HUDEP-2 (cell line): ENCODE measurements at regions not wholly inside any gene's neighbourhood (a gene's known extent, or its start where the extent isn't known, plus 50 kb on each side); places are given as distances from the start of the nearest gene placed in this dataset.

Experiments used
- DNase-seq, 76 experiments: peaks; one replicate each; lab custom pipeline; 2025; ENCODE audit not compliant: unreplicated experiment in 76 of 76; lab: John Stamatoyannopoulos, UW

DNA sequence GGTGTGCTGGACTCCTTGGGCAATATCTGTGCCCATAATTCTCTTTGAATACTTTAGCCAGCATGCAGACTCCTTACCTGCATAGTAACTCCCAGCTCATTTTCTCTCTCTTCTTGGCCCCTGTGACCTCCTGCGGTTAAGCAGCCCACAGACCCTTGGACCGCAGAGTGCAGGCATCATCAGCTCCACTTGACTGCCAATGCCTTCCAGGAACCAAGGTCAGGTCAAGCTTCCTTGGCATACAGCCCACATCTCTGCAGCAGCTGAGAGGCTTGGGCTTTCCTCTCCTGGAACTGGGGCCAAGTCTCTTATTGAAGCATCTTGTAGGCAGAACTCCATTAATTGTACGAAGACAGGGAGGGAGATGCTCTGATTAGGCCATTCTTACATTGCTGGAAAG lies 130.1 kb upstream of the PIEZO2 start:
- no peak for DNase-seq

DNA sequence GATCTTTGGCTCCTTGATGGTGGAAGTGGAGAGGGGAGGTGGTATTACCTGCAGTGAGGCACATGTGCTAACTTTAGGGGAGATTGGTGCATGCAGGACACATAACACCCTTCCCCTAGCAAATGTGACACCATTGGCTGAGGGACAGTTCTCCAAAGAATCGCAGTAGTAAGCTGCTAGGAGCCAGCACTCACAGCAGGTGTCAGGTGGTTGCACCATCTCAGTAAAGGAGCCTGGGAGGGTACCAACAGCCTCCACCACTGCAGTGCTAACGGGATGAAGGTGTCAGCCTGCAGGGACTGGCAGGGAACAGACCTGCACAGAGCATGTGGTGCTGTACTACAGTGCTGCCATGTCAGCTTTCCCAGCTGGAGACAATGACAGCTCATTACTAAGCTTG lies 127.3 kb upstream of the PIEZO2 start:
- no peak for DNase-seq

DNA sequence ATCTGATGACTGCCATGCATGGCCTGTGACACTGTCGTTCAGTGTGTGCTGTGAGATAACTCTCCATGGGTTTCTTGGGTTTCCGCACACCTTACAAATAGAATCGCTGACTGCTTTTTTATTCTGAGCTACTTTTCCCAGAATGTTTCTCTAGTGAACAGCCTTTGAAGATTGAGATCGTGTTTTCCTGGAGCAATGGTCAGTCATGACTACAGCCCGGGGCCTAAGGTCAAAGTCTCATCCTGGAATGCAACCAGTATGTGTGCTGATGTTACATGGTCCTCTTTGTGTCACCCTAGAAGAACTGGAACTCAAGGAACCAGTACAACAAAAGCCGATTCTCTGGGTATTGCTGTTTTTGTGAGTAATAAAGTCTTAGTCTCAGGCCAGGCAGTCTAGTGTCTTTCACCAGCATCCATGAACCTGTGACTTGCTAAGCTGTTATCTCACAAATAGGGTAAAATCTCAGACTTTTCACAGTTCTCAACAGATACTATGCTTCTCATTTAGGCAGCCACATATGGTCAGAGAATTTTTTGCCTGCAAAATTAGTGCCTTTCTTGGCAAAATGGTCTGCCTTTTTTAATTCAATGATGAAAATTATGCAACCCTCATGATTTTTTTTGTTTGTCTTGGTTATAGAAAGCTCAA lies 124.9 kb upstream of the PIEZO2 start:
- DNase-seq = no peak

DNA sequence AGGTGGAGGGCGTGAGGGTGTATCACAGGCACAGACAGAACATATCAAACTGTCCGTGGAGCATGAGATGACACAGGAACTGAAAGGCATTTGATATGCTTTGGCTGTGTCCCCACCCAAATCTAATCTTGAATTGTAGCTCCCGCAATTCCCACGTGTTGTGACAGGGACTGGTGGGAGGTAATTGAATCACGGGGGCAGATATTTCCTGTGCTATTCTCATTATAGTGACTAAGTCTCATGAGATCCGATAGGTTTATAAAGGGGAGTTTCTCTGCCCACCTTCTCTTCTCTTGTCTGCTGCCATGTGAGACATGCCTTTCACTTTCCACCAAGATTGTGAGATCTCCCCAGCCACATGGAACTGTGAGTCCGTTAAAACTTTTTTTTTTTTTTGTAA lies 123.1 kb upstream of the PIEZO2 start:
- no peak for DNase-seq

DNA sequence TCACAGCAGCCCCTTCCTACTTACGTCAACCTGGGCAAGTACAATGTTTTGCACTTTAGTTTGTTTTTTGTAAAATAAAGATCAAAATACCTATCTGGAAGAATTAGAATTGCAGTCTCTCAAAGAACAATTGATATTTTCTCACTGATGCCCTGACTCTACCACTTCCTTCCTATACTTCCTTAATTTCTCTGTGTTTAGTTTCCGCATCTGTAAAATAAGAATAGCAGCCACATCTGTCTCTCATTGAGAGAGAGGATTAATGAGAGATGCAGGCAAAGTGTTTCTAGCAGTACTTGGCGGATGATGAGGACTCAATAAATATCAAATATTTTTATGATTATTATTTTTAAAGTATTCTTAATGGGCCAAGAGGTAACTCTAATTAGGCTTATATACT lies 122.6 kb upstream of the PIEZO2 start:
- no peak for DNase-seq

DNA sequence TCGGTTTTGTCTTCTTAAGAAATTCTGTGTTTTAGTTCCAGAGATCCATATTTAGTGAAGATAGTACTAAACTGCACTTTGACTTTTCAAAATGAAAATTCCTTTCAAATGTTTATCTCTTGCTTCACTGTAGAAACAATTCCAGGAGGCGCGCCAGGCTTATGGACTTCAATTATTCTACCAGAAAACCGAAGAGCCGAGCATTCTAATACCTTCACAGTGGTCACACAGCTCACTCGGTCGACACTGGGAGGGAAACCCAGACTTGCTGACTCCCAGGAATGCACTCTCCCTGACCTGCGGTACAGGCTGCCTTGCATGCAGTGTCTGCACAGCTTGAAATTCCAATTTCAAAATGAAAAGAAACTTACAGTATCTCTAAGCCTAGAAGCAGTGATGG lies 119.9 kb upstream of the PIEZO2 start:
- no peak for DNase-seq

DNA sequence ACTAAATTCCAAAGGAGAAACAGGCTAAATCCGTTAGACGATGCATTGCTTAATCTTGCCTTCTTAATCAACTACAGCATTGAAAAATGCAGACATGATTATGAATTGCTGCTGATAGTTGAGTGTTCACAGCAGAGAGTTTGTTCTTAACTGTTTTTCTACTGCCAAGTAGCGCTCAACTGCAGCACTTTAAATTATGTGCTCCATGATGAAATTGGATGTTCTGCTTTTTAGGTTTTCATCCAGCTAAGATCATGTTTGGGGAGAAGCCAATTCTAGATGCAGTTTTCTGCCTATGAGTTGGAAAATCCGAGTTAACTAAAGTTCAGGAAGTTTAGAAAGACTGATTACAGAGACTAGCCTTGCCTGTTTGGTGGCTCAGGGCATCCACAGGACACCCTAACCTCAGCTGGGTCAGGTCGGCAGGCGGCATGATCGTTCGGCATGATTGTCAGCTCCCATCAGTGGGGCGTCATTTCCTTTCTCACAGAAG lies 119.4 kb upstream of the PIEZO2 start:
- no peak for DNase-seq

DNA sequence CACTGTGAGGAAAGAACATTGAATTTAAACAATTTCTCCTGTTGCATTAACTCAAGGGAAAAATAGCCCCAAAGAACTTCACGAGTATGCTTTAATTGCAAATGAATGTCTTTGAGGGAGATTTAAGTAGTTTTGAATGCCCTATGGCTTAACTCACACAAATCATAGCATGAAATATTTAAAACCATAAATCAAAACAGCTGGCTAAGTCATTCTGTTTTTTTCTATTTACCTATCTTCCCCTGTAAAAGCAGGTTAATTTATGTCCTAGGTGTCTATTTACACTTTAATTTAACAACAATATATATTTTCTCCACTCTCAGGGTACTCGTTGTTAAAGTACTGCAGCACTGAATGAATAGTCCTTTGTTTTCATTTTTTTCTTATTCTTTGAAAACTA lies 118.8 kb upstream of the PIEZO2 start:
- DNase-seq = no peak

DNA sequence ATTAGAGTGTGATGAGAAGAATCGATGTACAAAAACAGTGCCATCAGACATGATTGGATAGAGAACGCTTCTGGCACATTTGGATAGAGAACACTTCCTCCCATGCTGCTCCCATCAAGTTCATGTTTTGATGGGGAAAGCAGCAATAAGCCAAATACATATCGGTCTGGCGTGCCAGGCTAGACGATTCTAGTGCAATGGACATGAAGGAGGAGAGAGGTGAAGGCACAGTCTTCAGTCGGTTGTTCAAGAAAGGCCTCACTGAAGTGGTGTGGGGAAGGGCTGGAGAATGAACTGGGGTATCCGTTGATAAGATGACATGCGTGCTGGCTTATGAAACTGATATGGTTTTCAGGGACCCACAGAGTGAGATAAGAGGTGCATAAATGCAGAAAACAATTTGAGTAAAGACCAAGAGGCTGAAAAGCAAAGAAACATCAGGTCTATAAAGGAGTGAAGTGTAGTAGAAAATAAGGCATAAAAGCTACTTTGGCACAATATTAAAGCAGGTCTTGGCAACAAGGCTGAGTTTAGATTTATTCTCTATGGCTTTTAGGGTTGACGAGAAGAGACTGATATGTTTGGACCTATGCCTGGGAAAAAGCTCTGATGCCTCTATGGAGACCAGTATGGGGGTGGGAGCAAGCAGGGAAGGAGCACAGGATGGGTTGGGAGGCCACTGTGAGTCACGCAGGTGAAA lies 117.6 kb upstream of the PIEZO2 start:
- DNase-seq = no peak

DNA sequence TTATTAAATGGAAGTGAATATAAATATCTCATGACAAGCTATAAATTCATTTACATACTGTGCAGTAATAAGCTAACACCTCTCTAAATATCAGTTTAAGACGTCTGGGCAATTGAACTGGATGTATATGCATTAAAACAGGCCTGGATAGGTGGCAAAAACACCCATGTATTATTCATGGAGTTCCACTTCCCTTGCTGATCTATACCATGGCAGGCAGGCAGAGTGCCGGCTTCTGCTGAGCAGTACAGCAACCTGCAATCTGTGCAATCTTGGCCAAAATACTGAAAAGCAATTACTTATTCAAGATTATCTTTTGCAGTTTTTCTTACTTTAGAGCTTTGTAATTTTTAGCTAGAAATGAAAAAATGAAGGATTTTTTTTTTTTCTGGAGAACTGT lies 112.1 kb upstream of the PIEZO2 start:
- no peak for DNase-seq

DNA sequence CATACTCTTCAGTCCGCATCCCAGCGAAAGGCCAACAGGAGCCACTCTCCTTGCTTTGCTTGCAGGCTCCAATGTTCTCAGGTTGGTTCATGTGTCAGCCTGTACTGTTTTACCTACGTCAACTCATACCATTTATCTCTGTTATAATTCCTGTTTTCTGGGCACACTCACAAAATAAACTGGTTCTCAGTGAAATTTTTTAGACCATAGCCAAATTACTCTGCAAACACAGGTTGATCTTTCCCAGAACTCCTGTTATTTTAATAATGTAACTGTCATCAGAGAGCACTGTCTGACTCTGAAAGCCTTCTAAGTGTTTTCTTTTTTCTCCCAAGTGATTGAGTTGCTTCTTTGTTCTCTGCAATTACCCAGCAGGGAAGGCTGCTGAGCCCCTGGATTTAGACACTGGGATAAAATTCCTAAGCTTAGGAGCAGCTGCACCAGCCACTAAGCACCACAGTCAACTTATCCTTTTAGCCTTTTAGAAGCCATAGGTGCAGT lies 111.6 kb upstream of the PIEZO2 start:
- no peak for DNase-seq

DNA sequence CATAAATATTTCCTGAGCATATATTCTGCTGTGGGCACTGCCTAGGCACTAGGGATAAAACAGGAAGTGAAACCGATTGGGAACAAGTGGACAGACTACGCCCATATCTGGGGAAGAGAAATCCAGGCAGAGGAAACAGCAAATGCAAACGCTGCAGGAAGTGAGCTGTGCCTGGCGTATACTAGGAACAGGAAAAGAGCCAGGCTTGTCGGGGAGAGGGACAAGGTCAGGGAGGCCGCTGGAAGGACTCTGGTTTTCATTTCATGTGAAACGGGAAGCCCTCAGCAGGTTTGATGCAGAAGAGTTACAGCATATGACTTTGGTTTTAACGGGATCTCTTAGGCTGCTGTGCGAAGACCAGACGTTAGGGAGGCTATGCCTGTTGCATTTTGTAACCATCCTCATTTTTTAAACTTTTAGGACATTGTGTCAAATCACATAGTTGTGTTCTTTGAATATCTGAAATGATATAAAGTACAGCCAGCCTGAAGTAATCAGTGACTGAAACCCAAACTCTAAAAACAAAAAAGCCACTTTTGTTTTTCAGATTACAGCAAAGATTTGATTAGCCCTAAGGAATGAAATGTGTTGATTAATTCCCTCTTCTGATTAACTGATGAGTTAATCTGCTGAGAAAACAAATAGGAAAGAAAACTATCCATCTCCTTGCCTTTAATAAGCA lies 110.2 kb upstream of the PIEZO2 start:
- DNase-seq = no peak

DNA sequence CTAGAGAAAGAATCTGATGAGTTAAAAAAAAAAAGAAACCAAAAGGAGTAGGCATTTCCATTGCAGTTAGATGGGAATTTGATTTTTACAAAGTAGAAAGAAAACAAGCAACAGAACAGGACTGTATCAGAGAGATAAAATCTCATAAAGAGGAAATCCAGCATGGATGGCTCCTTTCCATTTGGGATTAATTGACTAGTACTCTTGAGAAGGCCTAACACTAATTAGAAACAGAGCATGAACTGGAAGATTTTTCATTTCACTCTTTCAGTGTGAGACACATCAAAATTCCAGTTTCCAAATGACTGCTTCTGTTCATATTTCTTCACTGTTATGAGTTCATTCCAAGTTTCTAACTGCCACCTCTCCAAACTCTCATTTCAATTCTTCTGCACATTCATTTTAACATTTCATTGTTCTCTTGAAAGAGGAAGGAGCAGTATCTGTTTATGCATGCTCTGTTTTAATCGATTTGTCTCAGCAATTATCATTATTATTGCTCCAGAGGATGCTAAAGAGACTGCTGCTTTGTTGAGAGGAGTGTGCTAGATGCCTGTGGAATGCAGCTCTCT lies 108.8 kb upstream of the PIEZO2 start:
- no peak for DNase-seq

DNA sequence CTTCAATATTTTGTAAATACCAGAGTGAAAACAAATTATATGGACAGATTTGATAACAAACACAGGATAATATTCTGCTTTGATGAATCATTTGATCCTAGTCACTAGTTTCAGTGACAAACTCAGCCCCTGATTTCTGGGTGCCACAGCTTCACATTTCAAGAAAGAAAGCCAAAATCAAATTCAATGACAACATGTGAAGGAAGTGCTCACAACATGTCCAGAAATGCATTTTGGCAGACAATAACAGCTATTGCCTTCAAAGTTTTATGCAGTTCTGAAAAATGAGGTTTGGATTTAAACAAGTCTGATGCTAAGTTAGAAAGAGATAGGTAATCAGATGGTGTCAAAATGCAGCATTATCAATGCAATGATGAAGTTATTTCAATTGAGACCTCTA lies 106.9 kb upstream of the PIEZO2 start:
- DNase-seq = no peak

DNA sequence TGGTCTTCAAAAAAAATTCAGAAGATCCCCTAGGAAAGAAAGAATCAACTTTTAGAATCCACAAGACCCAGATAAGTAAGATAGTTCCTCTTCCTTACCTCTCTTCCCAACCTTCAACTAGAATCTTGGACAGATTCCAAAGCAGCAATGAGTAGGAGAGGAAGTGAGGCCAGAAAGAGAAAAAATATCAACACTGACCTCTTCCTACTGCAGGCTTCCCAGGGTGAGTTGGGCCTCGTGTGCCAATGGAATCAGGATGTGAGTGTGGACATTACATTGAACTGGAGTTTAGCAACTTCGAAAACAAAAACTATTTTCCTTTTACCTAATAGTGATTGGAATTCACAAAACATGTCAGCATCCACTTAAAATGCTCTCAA lies 102.5 kb upstream of the PIEZO2 start:
- DNase-seq = no peak

DNA sequence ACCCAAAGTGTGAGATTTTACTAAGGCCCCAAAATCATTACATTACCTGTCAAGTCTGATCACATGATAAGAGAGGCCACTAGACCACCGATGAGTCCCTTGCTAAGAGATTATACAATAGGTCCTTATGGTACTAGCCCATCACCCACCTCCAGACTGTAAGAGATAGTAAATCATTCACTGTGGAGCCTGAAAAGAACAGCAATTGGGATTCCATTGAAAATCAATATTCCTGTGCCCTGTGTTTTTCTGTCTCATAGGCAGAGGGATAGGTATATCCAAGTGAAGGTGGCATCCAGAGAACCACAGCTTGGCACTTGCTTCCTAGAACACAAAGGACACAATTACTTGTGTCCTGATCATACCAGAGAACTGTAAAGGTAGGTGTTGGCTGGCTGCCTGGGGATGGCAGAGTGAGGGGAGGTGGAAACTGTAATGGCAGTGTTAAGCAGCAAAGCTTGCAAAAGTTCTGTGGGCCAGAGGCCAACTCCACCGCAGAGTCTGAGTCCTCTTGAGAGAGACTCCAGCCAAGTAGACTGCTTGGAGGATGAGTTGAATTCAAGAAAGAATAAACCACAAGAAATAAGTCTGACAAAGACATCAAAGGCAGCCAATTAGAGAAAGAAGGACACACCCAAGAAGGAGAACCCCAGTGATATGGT lies 102.0 kb upstream of the PIEZO2 start:
- DNase-seq = no peak

DNA sequence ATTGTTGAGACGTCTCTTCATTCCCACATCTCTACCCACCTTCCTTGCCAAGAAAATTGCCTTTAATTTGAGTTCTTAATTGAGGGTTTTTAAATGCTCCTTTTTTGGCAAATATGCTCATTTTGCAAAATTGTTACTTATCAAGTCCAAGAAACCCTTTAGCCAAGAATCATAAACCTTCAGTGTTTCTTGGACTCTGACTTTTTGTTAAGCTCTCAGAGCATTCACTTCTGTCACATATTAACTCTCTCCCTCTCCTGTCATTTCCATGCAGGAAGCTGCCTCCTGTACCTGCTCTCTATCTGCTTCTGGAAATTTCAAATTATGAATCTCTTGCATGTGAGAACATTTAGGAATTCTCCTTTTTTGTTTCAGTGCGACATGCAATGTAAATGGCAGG lies 100.0 kb upstream of the PIEZO2 start:
- no peak for DNase-seq

DNA sequence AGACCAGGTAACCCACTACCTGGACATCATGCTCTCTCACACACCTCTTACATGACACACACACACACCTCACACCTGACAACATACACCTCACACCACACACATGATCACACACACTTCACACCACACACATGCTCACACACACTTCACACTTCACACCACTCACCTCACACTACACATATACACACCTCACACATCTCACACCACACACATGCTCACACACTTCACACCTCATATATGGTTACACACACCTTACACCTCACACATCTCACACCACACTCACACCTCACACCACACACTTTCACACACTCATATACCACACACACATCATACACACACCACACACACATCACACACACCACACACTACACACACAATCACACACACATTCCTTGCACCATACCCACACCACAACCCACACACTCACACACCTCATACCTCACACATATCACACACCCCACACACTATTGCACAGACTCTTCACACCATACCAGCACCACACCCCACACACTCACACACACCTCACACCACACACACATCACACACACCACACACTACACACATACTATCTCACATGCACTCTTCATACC lies 98.1 kb upstream of the PIEZO2 start:
- no peak for DNase-seq

DNA sequence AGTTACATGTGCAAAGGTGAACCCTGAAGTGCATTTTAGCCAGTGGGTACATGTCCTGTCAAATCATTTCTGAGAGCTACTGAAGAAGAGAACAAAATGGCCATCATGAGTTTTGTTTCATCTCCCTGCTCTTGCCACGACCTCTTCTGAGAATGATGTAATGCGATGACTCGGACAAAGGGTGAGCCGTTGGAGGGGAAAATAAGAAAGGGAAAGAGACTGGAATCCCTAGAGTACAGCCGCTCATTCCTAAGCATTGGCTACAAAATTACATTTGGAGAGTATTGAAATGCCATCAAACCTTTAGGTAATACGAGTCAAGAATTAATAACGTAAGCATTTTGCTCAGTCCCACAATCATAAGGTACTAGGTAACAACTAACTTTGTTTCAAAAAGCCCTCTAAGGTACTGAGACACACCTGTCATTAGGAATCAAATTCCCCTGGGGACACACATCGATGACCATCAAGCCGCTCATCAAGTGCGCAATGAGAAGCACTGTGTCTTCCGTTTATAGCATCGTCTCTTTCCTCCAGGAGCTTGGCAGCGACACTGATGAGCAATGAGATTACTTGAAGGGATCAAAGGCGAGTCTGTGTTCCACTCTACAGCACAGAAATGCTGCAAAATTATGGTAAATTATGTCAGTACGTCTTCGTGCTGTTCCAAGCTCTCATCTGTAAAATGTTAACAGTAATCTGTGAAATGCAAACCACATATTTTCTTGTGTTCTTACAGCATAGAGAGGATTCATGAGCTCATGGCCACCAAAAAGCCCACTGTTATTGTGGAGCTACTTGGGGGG lies 97.3 kb upstream of the PIEZO2 start:
- DNase-seq = no peak

DNA sequence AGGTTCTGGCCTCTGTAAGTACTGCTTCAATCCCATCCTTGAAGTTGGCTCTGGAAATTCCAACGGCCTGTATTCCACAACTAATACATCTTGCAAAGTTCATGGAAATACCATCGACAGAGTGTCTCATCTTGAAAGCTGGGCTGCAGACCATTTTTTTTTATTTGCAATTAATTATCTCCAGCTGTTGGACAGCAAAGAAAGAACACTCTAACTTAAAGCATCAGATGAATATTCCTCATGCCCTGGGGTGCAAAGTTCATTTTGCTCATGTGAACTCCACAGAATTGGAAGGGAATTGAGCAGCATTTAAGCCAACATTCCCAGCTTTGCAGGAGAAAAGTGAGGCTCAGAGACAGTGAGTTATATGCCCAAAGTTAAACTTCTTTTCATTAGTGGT lies 96.5 kb upstream of the PIEZO2 start:
- no peak for DNase-seq
